Brain microvascular endothelial cell (primary cell): ENCODE measurements at regions not wholly inside any gene's neighbourhood (a gene's known extent, or its start where the extent isn't known, plus 50 kb on each side); places are given as distances from the start of the nearest gene placed in this dataset.

Experiments used
- DNase-seq: peaks from one replicate; pipeline ENCODE4 v3.0.0-alpha.2; 2020
- H3K27ac ChIP-seq: fragments of 250-450 bp; sonication (Bioruptor Pico); 2 replicates; pipeline ENCODE4 v1.5.1; 2020; ENCODE audit warnings: mild to moderate bottlenecking, moderate library complexity
- H3K27me3 ChIP-seq: fragments of 250-450 bp; sonication (Bioruptor Pico); replicated peaks from 2 replicates; pipeline ENCODE4 v1.5.1; 2020; ENCODE audit warnings: mild to moderate bottlenecking
- H3K36me3 ChIP-seq: fragments of 250-450 bp; sonication (Bioruptor Pico); replicated peaks from 2 replicates; pipeline ENCODE4 v1.5.1; 2020; ENCODE audit warnings: mild to moderate bottlenecking
- H3K4me3 ChIP-seq: 2 replicates; pipeline ENCODE4 v1.5.1; 2011; ENCODE audit warnings: low read depth, mild to moderate bottlenecking, control low read depth, low read length, moderate library complexity
- in situ Hi-C: cut with HindIII; loops from 2 replicates; pipeline ENCODE4 v1.10.0; 2017; ENCODE audit warnings: low sequenced_read_pairs, low pct_ligation_motif_present
- TF ChIP-seq, protein P1 (sequence below): IDR thresholded peaks from 2 replicates; pipeline ENCODE4 v1.5.1; 2011; ENCODE audit warnings: low read depth, mild to moderate bottlenecking, moderate library complexity, low read length, control low read depth, inconsistent platforms; ENCODE audit errors: missing control alignments

DNA sequence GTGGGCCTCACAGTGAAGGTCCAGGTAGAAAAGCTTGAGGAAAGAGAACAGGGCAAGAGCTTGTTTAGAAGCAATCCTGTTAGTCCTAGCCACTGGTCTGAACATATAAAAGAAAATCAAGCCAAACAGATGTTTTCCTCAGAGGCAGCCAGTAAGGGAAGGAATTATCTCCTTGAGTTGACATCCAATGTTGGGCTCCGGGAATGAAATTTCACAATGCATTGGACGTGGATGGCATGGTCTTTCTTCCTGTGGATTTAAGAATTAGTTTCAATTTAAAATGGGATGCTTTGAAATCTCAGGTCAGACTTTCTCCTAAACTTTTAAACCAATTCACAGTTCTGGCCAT, 92.1 kb downstream of the ACKR3 start:
- no peaks in the 10 kb centered on the region for H3K36me3 ChIP-seq
- peak overlapping the region; percentile 61 for H3K27ac ChIP-seq
- TF ChIP-seq, protein P1, sequence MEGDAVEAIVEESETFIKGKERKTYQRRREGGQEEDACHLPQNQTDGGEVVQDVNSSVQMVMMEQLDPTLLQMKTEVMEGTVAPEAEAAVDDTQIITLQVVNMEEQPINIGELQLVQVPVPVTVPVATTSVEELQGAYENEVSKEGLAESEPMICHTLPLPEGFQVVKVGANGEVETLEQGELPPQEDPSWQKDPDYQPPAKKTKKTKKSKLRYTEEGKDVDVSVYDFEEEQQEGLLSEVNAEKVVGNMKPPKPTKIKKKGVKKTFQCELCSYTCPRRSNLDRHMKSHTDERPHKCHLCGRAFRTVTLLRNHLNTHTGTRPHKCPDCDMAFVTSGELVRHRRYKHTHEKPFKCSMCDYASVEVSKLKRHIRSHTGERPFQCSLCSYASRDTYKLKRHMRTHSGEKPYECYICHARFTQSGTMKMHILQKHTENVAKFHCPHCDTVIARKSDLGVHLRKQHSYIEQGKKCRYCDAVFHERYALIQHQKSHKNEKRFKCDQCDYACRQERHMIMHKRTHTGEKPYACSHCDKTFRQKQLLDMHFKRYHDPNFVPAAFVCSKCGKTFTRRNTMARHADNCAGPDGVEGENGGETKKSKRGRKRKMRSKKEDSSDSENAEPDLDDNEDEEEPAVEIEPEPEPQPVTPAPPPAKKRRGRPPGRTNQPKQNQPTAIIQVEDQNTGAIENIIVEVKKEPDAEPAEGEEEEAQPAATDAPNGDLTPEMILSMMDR: no peak
- no peak for DNase-seq
- H3K27me3 ChIP-seq: no peaks in the 10 kb centered on the region
- in situ Hi-C loops: no loop called here
- H3K4me3 ChIP-seq: no peak overlapping the region

DNA sequence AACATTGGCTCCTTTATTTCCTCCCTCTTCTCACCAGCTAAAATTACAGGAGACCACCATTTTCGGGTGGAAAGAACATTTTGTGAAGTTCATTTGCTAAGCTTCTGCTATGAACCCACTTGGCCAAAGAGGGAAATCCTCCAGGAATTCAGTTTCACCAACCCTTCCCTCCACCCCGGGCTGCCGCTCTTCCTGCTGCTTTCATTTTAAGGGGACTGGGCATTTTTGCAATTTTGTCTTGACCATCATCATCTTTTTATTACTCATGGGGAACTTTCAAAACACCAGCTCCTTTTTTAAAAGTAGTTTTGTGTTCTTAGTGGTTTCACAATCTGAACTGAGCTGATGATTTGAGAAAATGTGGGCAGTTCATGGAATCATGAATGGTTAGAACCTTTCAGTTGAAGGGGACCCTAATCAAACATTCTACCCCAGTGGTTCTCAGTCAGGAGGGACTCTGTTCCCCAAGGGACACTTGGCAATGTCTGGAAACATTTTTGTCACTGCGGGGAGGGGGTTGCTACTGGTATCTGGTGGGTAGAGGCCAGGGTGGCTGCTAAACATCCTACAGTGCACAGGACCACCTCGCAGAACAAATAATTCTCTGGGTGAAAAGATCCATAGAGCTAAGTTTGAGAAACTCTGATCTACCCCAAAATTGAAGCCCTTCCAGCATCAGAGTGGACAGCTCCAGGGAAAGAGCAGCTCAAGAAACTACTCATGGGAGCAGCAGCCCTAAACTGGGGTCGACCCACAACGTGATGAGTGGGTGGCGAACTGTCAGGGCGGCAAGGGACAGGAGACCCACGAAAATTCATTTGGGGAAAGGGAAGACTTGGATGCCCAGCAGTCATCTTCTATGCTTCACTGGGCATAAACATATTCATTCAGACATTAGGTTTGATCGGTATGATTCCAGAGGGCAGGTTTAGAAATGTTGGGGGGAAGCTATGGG, 92.9 kb downstream of the ACKR3 start:
- H3K27me3 ChIP-seq: no peaks in the 10 kb centered on the region
- H3K27ac ChIP-seq: peak overlapping the region; percentile 61
- H3K36me3 ChIP-seq: no peaks in the 10 kb centered on the region
- H3K4me3 ChIP-seq: no peak overlapping the region
- in situ Hi-C loops: no loop called here
- TF ChIP-seq, protein P1: no peak
- no peak for DNase-seq

DNA sequence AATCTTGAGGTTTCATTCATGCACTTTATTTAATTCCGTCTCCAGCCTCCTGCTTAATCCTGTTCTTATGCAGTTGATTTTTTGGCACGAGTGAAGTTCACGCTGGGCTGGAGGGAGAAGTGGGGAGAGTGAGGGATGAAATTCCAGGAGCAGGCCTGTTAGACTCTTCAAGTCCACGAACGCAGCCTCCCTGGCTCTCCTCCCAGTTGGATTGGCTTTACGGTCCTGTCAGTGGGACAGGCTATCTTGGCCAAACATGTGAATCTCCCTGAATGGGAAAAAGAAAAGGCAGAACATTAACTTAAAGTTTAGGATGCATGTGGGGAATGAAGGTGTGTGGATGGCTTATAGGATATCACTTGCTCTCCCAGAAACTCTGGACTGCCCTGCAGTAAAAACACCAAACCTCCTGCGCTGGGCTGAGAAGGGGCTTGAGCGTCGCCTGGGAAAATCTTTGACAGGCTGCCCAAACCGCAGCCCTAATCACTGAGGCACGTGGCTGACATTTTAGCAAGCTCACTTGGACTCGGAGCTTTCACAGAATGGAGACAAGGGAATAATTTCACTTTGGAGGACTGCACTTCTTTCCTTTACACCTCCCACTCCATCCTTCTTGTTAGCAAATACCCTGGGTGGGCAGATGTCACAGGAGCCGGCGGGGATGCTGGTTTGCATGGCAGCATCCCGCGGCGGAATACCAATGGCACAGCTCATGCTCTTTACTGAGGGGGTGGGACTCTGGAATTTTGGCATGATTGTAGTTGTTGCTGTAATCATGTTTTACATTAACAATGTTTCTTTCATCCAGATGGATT, 93.9 kb downstream of the ACKR3 start:
- TF ChIP-seq, protein P1: no peak
- in situ Hi-C loops: no loop called here
- no peaks in the 10 kb centered on the region for H3K36me3 ChIP-seq
- no peaks in the 10 kb centered on the region for H3K27me3 ChIP-seq
- no peak overlapping the region for H3K4me3 ChIP-seq
- peak; percentile 43 for DNase-seq
- no peak overlapping the region for H3K27ac ChIP-seq

DNA sequence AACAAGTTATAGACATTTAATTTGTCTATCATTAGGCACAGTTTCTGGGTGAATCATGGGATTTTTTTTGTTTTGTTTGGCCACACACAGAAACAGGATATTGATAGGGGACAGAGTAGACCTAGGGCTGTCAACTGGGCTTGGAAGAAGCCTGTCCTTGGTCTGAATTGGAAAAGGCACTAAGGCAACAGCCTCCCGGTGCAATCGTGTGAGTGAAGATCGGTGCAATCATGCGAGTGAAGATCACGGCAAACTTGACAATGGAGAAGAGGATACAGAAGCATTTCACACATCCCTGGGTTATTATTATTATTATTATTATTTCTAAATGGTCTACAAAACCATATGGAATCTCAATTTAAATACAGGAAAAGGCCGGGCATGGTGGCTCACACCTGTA, 94.5 kb downstream of the ACKR3 start:
- no peaks in the 10 kb centered on the region for H3K27me3 ChIP-seq
- H3K27ac ChIP-seq: no peak overlapping the region
- H3K4me3 ChIP-seq: no peak overlapping the region
- in situ Hi-C loops: no loop called here
- TF ChIP-seq, protein P1: no peak
- no peaks in the 10 kb centered on the region for H3K36me3 ChIP-seq
- no peak for DNase-seq

DNA sequence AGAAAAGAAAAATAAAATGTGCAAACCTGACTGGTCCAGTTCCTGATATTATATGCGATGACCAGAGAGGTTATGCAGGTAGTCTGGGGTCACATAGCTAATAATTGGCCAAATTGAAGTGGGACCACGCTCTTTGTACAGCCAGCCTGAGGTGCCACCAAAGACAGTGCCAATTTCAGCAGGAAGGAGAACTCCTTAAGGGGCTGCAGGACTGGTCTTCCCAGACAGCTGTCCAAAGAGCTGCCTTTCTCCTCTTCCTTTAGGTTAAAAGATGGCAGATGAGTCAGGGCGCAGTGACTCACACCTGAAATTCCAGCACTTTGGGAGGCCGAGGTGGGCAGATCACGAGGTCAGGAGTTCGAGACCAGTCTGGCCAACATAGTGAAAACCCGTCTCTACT, 95.5 kb downstream of the ACKR3 start:
- in situ Hi-C loops: no loop called here
- no peak for DNase-seq
- H3K36me3 ChIP-seq: no peaks in the 10 kb centered on the region
- H3K4me3 ChIP-seq: no peak overlapping the region
- H3K27ac ChIP-seq: no peak overlapping the region
- TF ChIP-seq, protein P1: no peak
- no peaks in the 10 kb centered on the region for H3K27me3 ChIP-seq
